Keratinocyte (primary cell): ENCODE measurements at regions not wholly inside any gene's neighbourhood (a gene's known extent, or its start where the extent isn't known, plus 50 kb on each side); places are given as distances from the start of the nearest gene placed in this dataset.
"Not testable (repeated sequence)": the region's sequence is repeated elsewhere in the genome, so short reads cannot be mapped to it uniquely, and the experiment has no call there.

Experiments used
- CTCF ChIP-seq, 3 experiments: IDR thresholded peaks in 1 of 3; conservative IDR thresholded peaks in 1 of 3; optimal IDR thresholded peaks in 1 of 3; 2 replicates in 2 of 3; 3 replicates in 1 of 3; pipeline versions ENCODE3 to v1.5.1; 2011; ENCODE audit warnings: low read length in 3 of 3, mild to moderate bottlenecking in 3 of 3, moderate library complexity in 2 of 3, control low read depth in 1 of 3, inconsistent platforms in 1 of 3; ENCODE audit not compliant: insufficient read depth in 2 of 3; ENCODE audit errors: extremely low read depth in 1 of 3
- EZH2 ChIP-seq: IDR thresholded peaks from one replicate; pipeline ENCODE4 v1.6.1; 2012; ENCODE audit warnings: inconsistent platforms, mild to moderate bottlenecking, low read length, moderate library complexity

- not testable (repeated sequence) for TF ChIP-seq CTCF (optimal IDR thresholded peaks at IDR 0.05 in 1 of 3, IDR thresholded peaks at IDR 0.05 in 1 of 3, conservative IDR thresholded peaks at IDR 0.05 in 1 of 3; ENCODE audit: extremely low read depth in 1 of 3, insufficient read depth in 2 of 3, low read length in 3 of 3); EZH2
Measured at GRCh38 chr5:25969042-25969441, 1069.3 kb downstream of the CDH9 start.
